H9 (cell line): ENCODE measurements at regions not wholly inside any gene's neighbourhood (a gene's known extent, or its start where the extent isn't known, plus 50 kb on each side); places are given as distances from the start of the nearest gene placed in this dataset.

Source experiments
- DNase-seq: peaks from one replicate; pipeline ENCODE4 v3.0.0-alpha.2; 2017
- H2AFZ ChIP-seq: one replicate; pipeline ENCODE4 v1.6.1; 2013; ENCODE audit warnings: mild to moderate bottlenecking, low read length, control low read depth, moderate library complexity
- H2AK5ac ChIP-seq: 2 replicates; pipeline ENCODE4 v1.6.1; 2013; ENCODE audit warnings: low read length, control low read depth, mixed read lengths; ENCODE audit not compliant: insufficient read length
- H2BK120ac ChIP-seq: one replicate; pipeline ENCODE4 v1.6.1; 2013; ENCODE audit warnings: low read depth, mild to moderate bottlenecking, low read length, control low read depth, inconsistent platforms; ENCODE audit not compliant: poor library complexity, severe bottlenecking
- H2BK12ac ChIP-seq: 2 replicates; pipeline ENCODE4 v1.6.1; 2013; ENCODE audit warnings: low read length, control low read depth, mixed read lengths, low read depth; ENCODE audit not compliant: insufficient read length
- H2BK15ac ChIP-seq: 2 replicates; pipeline ENCODE4 v1.6.1; 2013; ENCODE audit warnings: low read depth, low read length, control low read depth
- H2BK20ac ChIP-seq: one replicate; pipeline ENCODE4 v1.6.1; 2013; ENCODE audit warnings: low read depth, mild to moderate bottlenecking, low read length, control low read depth, inconsistent platforms; ENCODE audit not compliant: poor library complexity, severe bottlenecking
- H2BK5ac ChIP-seq: 2 replicates; pipeline ENCODE4 v1.6.1; 2013; ENCODE audit warnings: low read length, control low read depth, mixed read lengths; ENCODE audit not compliant: insufficient read length
- H3K14ac ChIP-seq: 2 replicates; pipeline ENCODE4 v1.6.1; 2013; ENCODE audit warnings: low read length, control low read depth; ENCODE audit not compliant: insufficient read depth
- H3K18ac ChIP-seq: 2 replicates; pipeline ENCODE4 v1.6.1; 2013; ENCODE audit warnings: low read depth, mild to moderate bottlenecking, mixed read lengths, low read length, control low read depth; ENCODE audit not compliant: insufficient read length
- H3K23ac ChIP-seq: 2 replicates; pipeline ENCODE4 v1.6.1; 2013; ENCODE audit warnings: low read length, control low read depth, mixed read lengths, low read depth; ENCODE audit not compliant: insufficient read length
- H3K23me2 ChIP-seq: 2 replicates; pipeline ENCODE4 v1.6.1; 2013; ENCODE audit warnings: low read depth, mild to moderate bottlenecking, mixed read lengths, low read length, control low read depth; ENCODE audit not compliant: insufficient read length, poor library complexity, severe bottlenecking
- H3K27ac ChIP-seq: 2 replicates; pipeline ENCODE4 v1.5.1; 2013; ENCODE audit warnings: low read length, control low read depth, mixed read lengths, low read depth; ENCODE audit not compliant: insufficient read length
- H3K27me3 ChIP-seq: 2 replicates; pipeline ENCODE4 v1.6.1; 2013; ENCODE audit warnings: low read length, control low read depth, inconsistent platforms; ENCODE audit not compliant: insufficient read depth
- H3K4ac ChIP-seq: 2 replicates; pipeline ENCODE4 v1.6.1; 2013; ENCODE audit warnings: low read depth, mild to moderate bottlenecking, control low read depth, inconsistent platforms, low read length, moderate library complexity
- H3K4me1 ChIP-seq: 2 replicates; pipeline ENCODE4 v1.6.1; 2013; ENCODE audit warnings: low read length, control low read depth, inconsistent platforms; ENCODE audit not compliant: insufficient read depth
- H3K4me2 ChIP-seq: 2 replicates; pipeline ENCODE4 v1.6.1; 2013; ENCODE audit warnings: low read length, control low read depth, mixed read lengths; ENCODE audit not compliant: insufficient read length, insufficient read depth
- H3K56ac ChIP-seq: 2 replicates; pipeline ENCODE4 v1.6.1; 2013; ENCODE audit warnings: low read depth, mild to moderate bottlenecking, mixed read lengths, low read length, control low read depth; ENCODE audit not compliant: insufficient read length
- H3K79me1 ChIP-seq: 2 replicates; pipeline ENCODE4 v1.6.1; 2013; ENCODE audit warnings: low read depth, mild to moderate bottlenecking, moderate library complexity, low read length, control low read depth, inconsistent platforms; ENCODE audit not compliant: insufficient read depth, poor library complexity, severe bottlenecking
- H3K79me2 ChIP-seq: 2 replicates; pipeline ENCODE4 v1.6.1; 2013; ENCODE audit warnings: low read length, control low read depth, inconsistent platforms; ENCODE audit not compliant: insufficient read depth
- H3K9ac ChIP-seq: 2 replicates; pipeline ENCODE4 v1.6.1; 2013; ENCODE audit warnings: low read length, control low read depth, mixed read lengths; ENCODE audit not compliant: insufficient read length; ENCODE audit errors: extremely low read depth
- H3K9me3 ChIP-seq: one replicate; pipeline ENCODE4 v1.6.1; 2013; ENCODE audit warnings: low read depth, low read length, inconsistent platforms; ENCODE audit not compliant: control insufficient read depth
- H3T11ph ChIP-seq: one replicate; pipeline ENCODE4 v1.6.1; 2013; ENCODE audit warnings: mild to moderate bottlenecking, low read length, control low read depth, inconsistent platforms
- H4K20me1 ChIP-seq: one replicate; pipeline ENCODE4 v1.6.1; 2013; ENCODE audit not compliant: control insufficient read depth, insufficient read length, insufficient read depth
- H4K5ac ChIP-seq: 2 replicates; pipeline ENCODE4 v1.6.1; 2013; ENCODE audit warnings: low read depth, mild to moderate bottlenecking, mixed read lengths, low read length, control low read depth; ENCODE audit not compliant: insufficient read length
- H4K8ac ChIP-seq: replicated peaks from 2 replicates; pipeline ENCODE4 v1.6.1; 2013; ENCODE audit warnings: low read length, control low read depth, mixed read lengths, low read depth; ENCODE audit not compliant: insufficient read length
- H4K91ac ChIP-seq: 2 replicates; pipeline ENCODE4 v1.6.1; 2013; ENCODE audit warnings: low read depth, mild to moderate bottlenecking, moderate library complexity, mixed read lengths, low read length, control low read depth; ENCODE audit not compliant: insufficient read length
- H3K27ac Mint-ChIP-seq, 3 experiments: 2 replicates in 2 of 3; 3 replicates in 1 of 3; pipeline ENCODE4 v1.8.0; 2020 to 2021; ENCODE audit warnings: mixed read lengths in 3 of 3, mild to moderate bottlenecking in 1 of 3, moderate library complexity in 1 of 3
- H3K27me3 Mint-ChIP-seq: 2 replicates; pipeline ENCODE4 v1.8.0; 2021; ENCODE audit warnings: low read depth, mild to moderate bottlenecking, moderate library complexity, mixed read lengths
- H3K36me3 Mint-ChIP-seq, 3 experiments: 2 replicates in 2 of 3; 3 replicates in 1 of 3; pipeline ENCODE4 v1.8.0; 2020 to 2021; ENCODE audit warnings: low read depth in 3 of 3, mixed read lengths in 3 of 3; ENCODE audit not compliant: insufficient read depth in 1 of 3
- H3K4me1 Mint-ChIP-seq, 2 experiments: 2 replicates each; pipeline ENCODE4 v1.8.0; 2020; ENCODE audit warnings: mixed read lengths in 2 of 2
- H3K4me3 Mint-ChIP-seq, 2 experiments: 2 replicates in 1 of 2; 3 replicates in 1 of 2; pipeline ENCODE4 v1.8.0; 2020 to 2021; ENCODE audit warnings: mild to moderate bottlenecking in 2 of 2, mixed read lengths in 2 of 2, moderate library complexity in 1 of 2
- H3K9me3 Mint-ChIP-seq, 2 experiments: 2 replicates in 1 of 2; 3 replicates in 1 of 2; pipeline ENCODE4 v1.8.0; 2020; ENCODE audit warnings: mild to moderate bottlenecking in 2 of 2, mixed read lengths in 2 of 2, moderate library complexity in 1 of 2
- TF ChIP-seq, protein P1 (sequence below): fragments of 200-600 bp; sonication (generic); conservative IDR thresholded peaks from 3 replicates; pipeline ENCODE4 v1.8.0; 2021; ENCODE audit warnings: antibody characterized with exemption, mild to moderate bottlenecking

DNA sequence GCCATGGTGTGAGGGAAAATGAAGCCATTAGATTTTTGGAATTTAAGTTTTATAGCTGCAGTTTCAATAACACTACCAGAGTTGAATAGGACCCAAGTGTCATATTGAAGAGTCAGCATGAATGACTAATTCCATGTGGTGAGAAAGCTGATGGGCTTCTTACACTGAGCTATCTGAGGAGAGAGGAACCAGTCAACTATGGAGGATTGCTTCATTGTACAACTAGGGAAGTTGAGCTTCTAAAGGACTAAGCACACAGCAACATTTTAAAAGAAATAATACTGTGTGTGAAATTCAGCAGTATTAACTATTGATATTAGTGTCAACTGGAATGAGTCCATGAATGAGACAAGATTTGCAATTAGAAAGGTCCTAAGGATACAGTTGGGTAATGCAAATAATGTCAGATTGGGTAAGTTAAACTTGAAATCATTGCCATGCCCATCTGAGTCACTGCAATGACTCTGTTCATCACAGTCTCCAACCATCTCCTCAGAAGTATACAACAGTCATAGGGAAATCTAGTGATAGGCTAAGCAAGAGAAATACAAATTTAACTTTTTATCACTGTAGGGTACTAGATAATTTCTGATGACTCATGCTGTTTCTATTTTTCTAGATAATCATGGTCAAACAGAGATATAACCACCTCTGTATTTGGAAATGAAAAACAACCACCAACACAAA is 394.2 kb downstream of the FSCB start:
- H4K91ac ChIP-seq, result no peak overlapping the region
- no peaks in the 10 kb centered on the region for H3K23me2 ChIP-seq
- no peak overlapping the region for H3K4ac ChIP-seq
- no peak overlapping the region for H2AK5ac ChIP-seq
- no peaks in the 10 kb centered on the region for H3K79me1 ChIP-seq
- H3K56ac ChIP-seq, result no peak overlapping the region
- H2BK20ac ChIP-seq, result no peak overlapping the region
- no peak overlapping the region for H2AFZ ChIP-seq
- H3K79me2 ChIP-seq, result no peaks in the 10 kb centered on the region
- H3K9me3 ChIP-seq, result peaks cover 8% of the 10 kb centered on the region
- no peak overlapping the region for H3K14ac ChIP-seq
- no peak overlapping the region for H2BK15ac ChIP-seq
- no peak overlapping the region for H2BK12ac ChIP-seq
- no peak overlapping the region for H2BK5ac ChIP-seq
- Mint-ChIP-seq H3K4me1 (0 out of 4 replicates have a peak, but pooled peaks cover 0 to 3% of the 10 kb centered on the region in 2 experiments), H3K27ac (no peak overlapping the region), H3K9me3 (peaks cover 25 to 27% of the 10 kb centered on the region in 2 experiments), H3K4me3 (no peak overlapping the region), H3K36me3 (peaks cover 2 to 27% (median 25%) of the 10 kb centered on the region in 3 experiments; a peak in 6 of 7 replicates), H3K27me3 (no peaks in the 10 kb centered on the region)
- H3K27ac ChIP-seq, result no peak overlapping the region
- TF ChIP-seq, protein P1, sequence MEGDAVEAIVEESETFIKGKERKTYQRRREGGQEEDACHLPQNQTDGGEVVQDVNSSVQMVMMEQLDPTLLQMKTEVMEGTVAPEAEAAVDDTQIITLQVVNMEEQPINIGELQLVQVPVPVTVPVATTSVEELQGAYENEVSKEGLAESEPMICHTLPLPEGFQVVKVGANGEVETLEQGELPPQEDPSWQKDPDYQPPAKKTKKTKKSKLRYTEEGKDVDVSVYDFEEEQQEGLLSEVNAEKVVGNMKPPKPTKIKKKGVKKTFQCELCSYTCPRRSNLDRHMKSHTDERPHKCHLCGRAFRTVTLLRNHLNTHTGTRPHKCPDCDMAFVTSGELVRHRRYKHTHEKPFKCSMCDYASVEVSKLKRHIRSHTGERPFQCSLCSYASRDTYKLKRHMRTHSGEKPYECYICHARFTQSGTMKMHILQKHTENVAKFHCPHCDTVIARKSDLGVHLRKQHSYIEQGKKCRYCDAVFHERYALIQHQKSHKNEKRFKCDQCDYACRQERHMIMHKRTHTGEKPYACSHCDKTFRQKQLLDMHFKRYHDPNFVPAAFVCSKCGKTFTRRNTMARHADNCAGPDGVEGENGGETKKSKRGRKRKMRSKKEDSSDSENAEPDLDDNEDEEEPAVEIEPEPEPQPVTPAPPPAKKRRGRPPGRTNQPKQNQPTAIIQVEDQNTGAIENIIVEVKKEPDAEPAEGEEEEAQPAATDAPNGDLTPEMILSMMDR, result no peak
- H2BK120ac ChIP-seq, result no peak overlapping the region
- H4K5ac ChIP-seq, result no peak overlapping the region
- no peaks in the 10 kb centered on the region for H3K27me3 ChIP-seq
- H3K9ac ChIP-seq, result no peak overlapping the region
- H4K20me1 ChIP-seq, result no peaks in the 10 kb centered on the region
- no peak for DNase-seq
- H3K18ac ChIP-seq, result no peak overlapping the region
- no peak overlapping the region for H3K23ac ChIP-seq
- H4K8ac ChIP-seq, result no peak overlapping the region
- no peak overlapping the region for H3T11ph ChIP-seq
- no peak overlapping the region for H3K4me2 ChIP-seq
- no peaks in the 10 kb centered on the region for H3K4me1 ChIP-seq
